ENCODE measurements at regions not wholly inside any gene's neighbourhood (a gene's known extent, or its start where the extent isn't known, plus 50 kb on each side); places are given as distances from the start of the nearest gene placed in this dataset.

GRCh38 chr4:188915175-188915574, 775.9 kb downstream of the TRIML1 start:
- Histone ChIP-seq H3K9me3 (peaks cover 3% of the 10 kb centered on the region; the same call in 1 of the 2 replicates), H3K4me3 (ENCODE audit: low read depth, low read length) (no peak overlapping the region), H3K36me3 (no peaks in the 10 kb centered on the region), H3K4me1 (no peaks in the 10 kb centered on the region), H3K27me3 (no peaks in the 10 kb centered on the region)
- DNase-seq, result no peak
- no peak for TF ChIP-seq CTCF (IDR thresholded peaks at IDR 0.05; ENCODE audit: low read depth, low read length)

- Histone ChIP-seq H3K27me3 (no peaks in the 10 kb centered on the region), H3K4me1 (no peaks in the 10 kb centered on the region), H3K4me3 (ENCODE audit: low read depth, low read length) (no peak overlapping the region), H3K9me3 (no peaks in the 10 kb centered on the region), H3K36me3 (no peaks in the 10 kb centered on the region)
- no peak for TF ChIP-seq CTCF (IDR thresholded peaks at IDR 0.05; ENCODE audit: low read depth, low read length)
- no peak for DNase-seq
Observed at GRCh38 chr4:188918787-188919186, 779.5 kb downstream of the TRIML1 start.

GRCh38 chr4:188930822-188931221, 791.6 kb downstream of the TRIML1 start:
- no peaks in the 10 kb centered on the region for H3K9me3 ChIP-seq
- no peaks in the 10 kb centered on the region for H3K36me3 ChIP-seq
- no peak for TF ChIP-seq CTCF (IDR thresholded peaks at IDR 0.05; ENCODE audit: low read depth, low read length)
- DNase-seq, result peak; percentile 11
- H3K27me3 ChIP-seq, result no peaks in the 10 kb centered on the region
- H3K4me3 ChIP-seq (ENCODE audit: low read depth, low read length), result no peak overlapping the region
- no peaks in the 10 kb centered on the region for H3K4me1 ChIP-seq

- DNase-seq, result no peak
- H3K4me1 ChIP-seq, result no peaks in the 10 kb centered on the region
Observed at GRCh38 chr4:188934320-188934962, 795.2 kb downstream of the TRIML1 start.

GRCh38 chr4:188941524-188942119, 802.4 kb downstream of the TRIML1 start:
- Histone ChIP-seq H3K4me3 (ENCODE audit: low read depth, low read length) (no peak overlapping the region), H3K9me3 (no peaks in the 10 kb centered on the region), H3K4me1 (no peaks in the 10 kb centered on the region), H3K36me3 (no peaks in the 10 kb centered on the region), H3K27me3 (no peaks in the 10 kb centered on the region)
- DNase-seq, result no peak
- TF ChIP-seq CTCF (IDR thresholded peaks at IDR 0.05; ENCODE audit: low read depth, low read length), result no peak

More at GRCh38 chr4:188934320-188934962, 795.2 kb downstream of the TRIML1 start:
- Histone ChIP-seq H3K27me3 (no peaks in the 10 kb centered on the region), H3K36me3 (no peaks in the 10 kb centered on the region), H3K9me3 (no peaks in the 10 kb centered on the region), H3K4me3 (ENCODE audit: low read depth, low read length) (no peak overlapping the region)
- no peak for TF ChIP-seq CTCF (IDR thresholded peaks at IDR 0.05; ENCODE audit: low read depth, low read length)

GRCh38 chr4:188942606-188943005, 803.4 kb downstream of the TRIML1 start:
- DNase-seq, result no peak
- Histone ChIP-seq H3K9me3 (no peaks in the 10 kb centered on the region), H3K27me3 (no peaks in the 10 kb centered on the region), H3K36me3 (no peaks in the 10 kb centered on the region), H3K4me1 (no peaks in the 10 kb centered on the region), H3K4me3 (ENCODE audit: low read depth, low read length) (no peak overlapping the region)
- no peak for TF ChIP-seq CTCF (IDR thresholded peaks at IDR 0.05; ENCODE audit: low read depth, low read length)
